ENCODE measurements at regions not wholly inside any gene's neighbourhood (a gene's known extent, or its start where the extent isn't known, plus 50 kb on each side); places are given as distances from the start of the nearest gene placed in this dataset.

DNA sequence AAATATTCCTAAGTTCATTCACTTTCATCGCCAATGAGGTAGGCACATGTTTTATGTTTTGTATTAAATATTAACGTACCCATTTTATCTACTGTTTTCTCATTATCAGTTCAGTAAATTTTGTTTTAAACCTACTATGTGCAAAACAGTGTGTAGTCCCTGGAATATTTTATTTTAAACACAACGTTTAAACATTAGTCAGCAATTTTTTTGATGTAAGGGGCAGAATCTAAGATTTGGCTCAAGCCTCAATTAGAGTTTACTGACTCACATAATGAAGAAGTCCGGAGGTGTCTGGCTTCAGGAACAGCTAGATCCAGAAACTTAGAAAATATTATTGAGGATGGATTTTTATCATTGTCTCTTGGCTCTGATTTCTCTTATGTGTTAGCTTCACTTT is 267.5 kb downstream of the C12orf75 start:
- Histone ChIP-seq H3K4me1 (ENCODE audit: insufficient read depth, low read length) (no peaks in the 10 kb centered on the region), H3K27me3 (ENCODE audit: control insufficient read depth in 1 of 2, insufficient read depth in 2 of 2, low read length in 2 of 2) (no peaks in the 10 kb centered on the region; a peak in 1 of 5 replicates), H3K9me3 (ENCODE audit: low read length) (no peaks in the 10 kb centered on the region), H2AFZ (ENCODE audit: low read length) (no peak overlapping the region), H3K9ac (ENCODE audit: insufficient read depth, low read depth, low read length) (no peak overlapping the region), H3K27ac (ENCODE audit: extremely low read length, insufficient read depth, low read length) (no peak overlapping the region), H3K4me2 (ENCODE audit: low read depth, low read length) (no peak overlapping the region), H3K36me3 (replicated peaks in 1 of 2; ENCODE audit: control insufficient read depth in 1 of 2, insufficient read depth in 2 of 2, low read length in 2 of 2) (no peaks in the 10 kb centered on the region), H4K20me1 (ENCODE audit: insufficient read depth, low read length) (no peaks in the 10 kb centered on the region), H3K4me3 (replicated peaks in 1 of 3; ENCODE audit: insufficient read depth in 1 of 3, low read depth in 2 of 3, low read length in 3 of 3) (no peak overlapping the region), H3K79me2 (ENCODE audit: insufficient read depth, low read length) (no peaks in the 10 kb centered on the region)
- in situ Hi-C loops (cut with HindIII; ENCODE audit: extremely low pct_ligation_motif_present, low pct_unique_long_range_greater_than_20kb) (no loop called here), intact Hi-C loops (cut with micrococcal nuclease; ENCODE audit: unreplicated experiment) (no loop called here)
- ChIA-PET CTCF (ENCODE audit: low intra/inter-chr PET ratio, low total read pairs) (no interaction called here), POLR2A (no interaction called here)
- no peak for FAIRE-seq
- WGBS (ENCODE audit: low lambda C conversion rate), result 14% methylated on average over 4 of the region's 4 CpGs
- no peak for DNase-seq (ENCODE audit: low spot score)
- no TSS peak for BruUV-seq (replicated peaks)
- no peak for ATAC-seq
- TF ChIP-seq BORCS8-MEF2B (CRISPR knock-in tag; IDR thresholded peaks at IDR 0.05) (no peak), RXRA (CRISPR knock-in tag; IDR thresholded peaks at IDR 0.05) (no peak), HHEX (CRISPR knock-in tag; IDR thresholded peaks at IDR 0.05) (no peak), JDP2 (CRISPR knock-in tag; IDR thresholded peaks at IDR 0.05; ENCODE audit: borderline replicate concordance) (no peak), ZNF850 (CRISPR knock-in tag; conservative IDR thresholded peaks at IDR 0.05) (no peak), MAFK (conservative IDR thresholded peaks at IDR 0.05 in 1 of 2, IDR thresholded peaks at IDR 0.05 in 1 of 2; ENCODE audit: low read length in 2 of 2) (peak; percentile 89 to 95), ARID2 (CRISPR knock-in tag; IDR thresholded peaks at IDR 0.05; ENCODE audit: borderline replicate concordance) (no peak), IRF2 (CRISPR knock-in tag; IDR thresholded peaks at IDR 0.05) (no peak), RCOR2 (CRISPR knock-in tag; IDR thresholded peaks at IDR 0.05) (no peak), ZNF644 (CRISPR knock-in tag; IDR thresholded peaks at IDR 0.05; ENCODE audit: low read depth) (no peak), MAFF (IDR thresholded peaks at IDR 0.05; ENCODE audit: low read depth, low read length) (peak; percentile 93)
- TF ChIP-seq, protein P1, sequence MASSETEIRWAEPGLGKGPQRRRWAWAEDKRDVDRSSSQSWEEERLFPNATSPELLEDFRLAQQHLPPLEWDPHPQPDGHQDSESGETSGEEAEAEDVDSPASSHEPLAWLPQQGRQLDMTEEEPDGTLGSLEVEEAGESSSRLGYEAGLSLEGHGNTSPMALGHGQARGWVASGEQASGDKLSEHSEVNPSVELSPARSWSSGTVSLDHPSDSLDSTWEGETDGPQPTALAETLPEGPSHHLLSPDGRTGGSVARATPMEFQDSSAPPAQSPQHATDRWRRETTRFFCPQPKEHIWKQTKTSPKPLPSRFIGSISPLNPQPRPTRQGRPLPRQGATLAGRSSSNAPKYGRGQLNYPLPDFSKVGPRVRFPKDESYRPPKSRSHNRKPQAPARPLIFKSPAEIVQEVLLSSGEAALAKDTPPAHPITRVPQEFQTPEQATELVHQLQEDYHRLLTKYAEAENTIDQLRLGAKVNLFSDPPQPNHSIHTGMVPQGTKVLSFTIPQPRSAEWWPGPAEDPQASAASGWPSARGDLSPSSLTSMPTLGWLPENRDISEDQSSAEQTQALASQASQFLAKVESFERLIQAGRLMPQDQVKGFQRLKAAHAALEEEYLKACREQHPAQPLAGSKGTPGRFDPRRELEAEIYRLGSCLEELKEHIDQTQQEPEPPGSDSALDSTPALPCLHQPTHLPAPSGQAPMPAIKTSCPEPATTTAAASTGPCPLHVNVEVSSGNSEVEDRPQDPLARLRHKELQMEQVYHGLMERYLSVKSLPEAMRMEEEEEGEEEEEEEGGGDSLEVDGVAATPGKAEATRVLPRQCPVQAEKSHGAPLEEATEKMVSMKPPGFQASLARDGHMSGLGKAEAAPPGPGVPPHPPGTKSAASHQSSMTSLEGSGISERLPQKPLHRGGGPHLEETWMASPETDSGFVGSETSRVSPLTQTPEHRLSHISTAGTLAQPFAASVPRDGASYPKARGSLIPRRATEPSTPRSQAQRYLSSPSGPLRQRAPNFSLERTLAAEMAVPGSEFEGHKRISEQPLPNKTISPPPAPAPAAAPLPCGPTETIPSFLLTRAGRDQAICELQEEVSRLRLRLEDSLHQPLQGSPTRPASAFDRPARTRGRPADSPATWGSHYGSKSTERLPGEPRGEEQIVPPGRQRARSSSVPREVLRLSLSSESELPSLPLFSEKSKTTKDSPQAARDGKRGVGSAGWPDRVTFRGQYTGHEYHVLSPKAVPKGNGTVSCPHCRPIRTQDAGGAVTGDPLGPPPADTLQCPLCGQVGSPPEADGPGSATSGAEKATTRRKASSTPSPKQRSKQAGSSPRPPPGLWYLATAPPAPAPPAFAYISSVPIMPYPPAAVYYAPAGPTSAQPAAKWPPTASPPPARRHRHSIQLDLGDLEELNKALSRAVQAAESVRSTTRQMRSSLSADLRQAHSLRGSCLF (CRISPR knock-in tag; IDR thresholded peaks at IDR 0.05; ENCODE audit: borderline replicate concordance), result no peak
- TF ChIP-seq, protein P2, sequence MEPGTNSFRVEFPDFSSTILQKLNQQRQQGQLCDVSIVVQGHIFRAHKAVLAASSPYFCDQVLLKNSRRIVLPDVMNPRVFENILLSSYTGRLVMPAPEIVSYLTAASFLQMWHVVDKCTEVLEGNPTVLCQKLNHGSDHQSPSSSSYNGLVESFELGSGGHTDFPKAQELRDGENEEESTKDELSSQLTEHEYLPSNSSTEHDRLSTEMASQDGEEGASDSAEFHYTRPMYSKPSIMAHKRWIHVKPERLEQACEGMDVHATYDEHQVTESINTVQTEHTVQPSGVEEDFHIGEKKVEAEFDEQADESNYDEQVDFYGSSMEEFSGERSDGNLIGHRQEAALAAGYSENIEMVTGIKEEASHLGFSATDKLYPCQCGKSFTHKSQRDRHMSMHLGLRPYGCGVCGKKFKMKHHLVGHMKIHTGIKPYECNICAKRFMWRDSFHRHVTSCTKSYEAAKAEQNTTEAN (CRISPR knock-in tag; conservative IDR thresholded peaks at IDR 0.05), result no peak
- TF ChIP-seq, protein P3, sequence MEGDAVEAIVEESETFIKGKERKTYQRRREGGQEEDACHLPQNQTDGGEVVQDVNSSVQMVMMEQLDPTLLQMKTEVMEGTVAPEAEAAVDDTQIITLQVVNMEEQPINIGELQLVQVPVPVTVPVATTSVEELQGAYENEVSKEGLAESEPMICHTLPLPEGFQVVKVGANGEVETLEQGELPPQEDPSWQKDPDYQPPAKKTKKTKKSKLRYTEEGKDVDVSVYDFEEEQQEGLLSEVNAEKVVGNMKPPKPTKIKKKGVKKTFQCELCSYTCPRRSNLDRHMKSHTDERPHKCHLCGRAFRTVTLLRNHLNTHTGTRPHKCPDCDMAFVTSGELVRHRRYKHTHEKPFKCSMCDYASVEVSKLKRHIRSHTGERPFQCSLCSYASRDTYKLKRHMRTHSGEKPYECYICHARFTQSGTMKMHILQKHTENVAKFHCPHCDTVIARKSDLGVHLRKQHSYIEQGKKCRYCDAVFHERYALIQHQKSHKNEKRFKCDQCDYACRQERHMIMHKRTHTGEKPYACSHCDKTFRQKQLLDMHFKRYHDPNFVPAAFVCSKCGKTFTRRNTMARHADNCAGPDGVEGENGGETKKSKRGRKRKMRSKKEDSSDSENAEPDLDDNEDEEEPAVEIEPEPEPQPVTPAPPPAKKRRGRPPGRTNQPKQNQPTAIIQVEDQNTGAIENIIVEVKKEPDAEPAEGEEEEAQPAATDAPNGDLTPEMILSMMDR (CRISPR knock-in tag; IDR thresholded peaks at IDR 0.05), result no peak
- TF ChIP-seq, protein P4, sequence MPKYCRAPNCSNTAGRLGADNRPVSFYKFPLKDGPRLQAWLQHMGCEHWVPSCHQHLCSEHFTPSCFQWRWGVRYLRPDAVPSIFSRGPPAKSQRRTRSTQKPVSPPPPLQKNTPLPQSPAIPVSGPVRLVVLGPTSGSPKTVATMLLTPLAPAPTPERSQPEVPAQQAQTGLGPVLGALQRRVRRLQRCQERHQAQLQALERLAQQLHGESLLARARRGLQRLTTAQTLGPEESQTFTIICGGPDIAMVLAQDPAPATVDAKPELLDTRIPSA (CRISPR knock-in tag; IDR thresholded peaks at IDR 0.05; ENCODE audit: borderline replicate concordance), result no peak
- TF ChIP-seq, protein P5, sequence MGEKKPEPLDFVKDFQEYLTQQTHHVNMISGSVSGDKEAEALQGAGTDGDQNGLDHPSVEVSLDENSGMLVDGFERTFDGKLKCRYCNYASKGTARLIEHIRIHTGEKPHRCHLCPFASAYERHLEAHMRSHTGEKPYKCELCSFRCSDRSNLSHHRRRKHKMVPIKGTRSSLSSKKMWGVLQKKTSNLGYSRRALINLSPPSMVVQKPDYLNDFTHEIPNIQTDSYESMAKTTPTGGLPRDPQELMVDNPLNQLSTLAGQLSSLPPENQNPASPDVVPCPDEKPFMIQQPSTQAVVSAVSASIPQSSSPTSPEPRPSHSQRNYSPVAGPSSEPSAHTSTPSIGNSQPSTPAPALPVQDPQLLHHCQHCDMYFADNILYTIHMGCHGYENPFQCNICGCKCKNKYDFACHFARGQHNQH (CRISPR knock-in tag; IDR thresholded peaks at IDR 0.05), result no peak
